ENCODE measurements at regions not wholly inside any gene's neighbourhood (a gene's known extent, or its start where the extent isn't known, plus 50 kb on each side); places are given as distances from the start of the nearest gene placed in this dataset.

DNA sequence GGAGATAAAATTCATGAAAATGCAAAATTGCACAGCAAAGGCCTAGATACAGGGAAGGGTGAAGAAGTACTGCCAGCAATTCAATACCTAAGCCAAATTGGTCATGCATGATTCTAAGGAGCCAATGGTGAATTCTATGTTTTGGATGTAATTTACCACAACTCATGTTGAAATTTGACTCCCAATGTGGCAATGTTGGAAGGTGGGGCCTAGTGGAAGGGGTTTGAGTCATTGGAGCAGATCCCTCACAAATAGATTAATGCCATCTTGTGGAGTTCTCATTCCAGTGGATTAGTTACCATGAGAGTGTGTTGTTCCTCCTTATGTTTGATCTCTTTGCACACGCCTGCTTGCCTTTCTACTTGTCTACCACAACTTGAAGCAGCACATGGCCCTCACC lies 194.0 kb upstream of the ALG10 start:
- TF ChIP-seq EZH2 (IDR thresholded peaks at IDR 0.05; ENCODE audit: borderline replicate concordance, low read length), result no peak
- TF ChIP-seq, protein P1, sequence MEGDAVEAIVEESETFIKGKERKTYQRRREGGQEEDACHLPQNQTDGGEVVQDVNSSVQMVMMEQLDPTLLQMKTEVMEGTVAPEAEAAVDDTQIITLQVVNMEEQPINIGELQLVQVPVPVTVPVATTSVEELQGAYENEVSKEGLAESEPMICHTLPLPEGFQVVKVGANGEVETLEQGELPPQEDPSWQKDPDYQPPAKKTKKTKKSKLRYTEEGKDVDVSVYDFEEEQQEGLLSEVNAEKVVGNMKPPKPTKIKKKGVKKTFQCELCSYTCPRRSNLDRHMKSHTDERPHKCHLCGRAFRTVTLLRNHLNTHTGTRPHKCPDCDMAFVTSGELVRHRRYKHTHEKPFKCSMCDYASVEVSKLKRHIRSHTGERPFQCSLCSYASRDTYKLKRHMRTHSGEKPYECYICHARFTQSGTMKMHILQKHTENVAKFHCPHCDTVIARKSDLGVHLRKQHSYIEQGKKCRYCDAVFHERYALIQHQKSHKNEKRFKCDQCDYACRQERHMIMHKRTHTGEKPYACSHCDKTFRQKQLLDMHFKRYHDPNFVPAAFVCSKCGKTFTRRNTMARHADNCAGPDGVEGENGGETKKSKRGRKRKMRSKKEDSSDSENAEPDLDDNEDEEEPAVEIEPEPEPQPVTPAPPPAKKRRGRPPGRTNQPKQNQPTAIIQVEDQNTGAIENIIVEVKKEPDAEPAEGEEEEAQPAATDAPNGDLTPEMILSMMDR (IDR thresholded peaks at IDR 0.05; ENCODE audit: low read length), result no peak

Data from OCI-LY1 (cell line).